KMS-11 (cell line): ENCODE measurements at regions not wholly inside any gene's neighbourhood (a gene's known extent, or its start where the extent isn't known, plus 50 kb on each side); places are given as distances from the start of the nearest gene placed in this dataset.

ENCODE experiments used
- H2AFZ ChIP-seq: fragments of 200-600 bp; sonication (generic); 2 replicates; pipeline ENCODE4 v1.6.1; 2016; ENCODE audit warnings: antibody characterized with exemption, mixed run types, low read depth
- H3K27ac ChIP-seq: fragments of 200-600 bp; sonication (generic); 2 replicates; pipeline ENCODE4 v1.6.1; 2016; ENCODE audit warnings: mild to moderate bottlenecking, mixed run types
- H3K27me3 ChIP-seq: fragments of 200-600 bp; sonication (generic); 2 replicates; pipeline ENCODE4 v1.6.1; 2017; ENCODE audit warnings: mild to moderate bottlenecking, low read depth, mixed run types, moderate library complexity; ENCODE audit not compliant: insufficient read depth
- H3K36me3 ChIP-seq: fragments of 200-600 bp; sonication (generic); 2 replicates; pipeline ENCODE4 v1.6.1; 2017; ENCODE audit warnings: mild to moderate bottlenecking, mixed run types; ENCODE audit not compliant: insufficient read depth
- H3K4me1 ChIP-seq: fragments of 200-600 bp; sonication (generic); 2 replicates; pipeline ENCODE4 v1.6.1; 2016; ENCODE audit warnings: mild to moderate bottlenecking, low read depth, mixed run types; ENCODE audit not compliant: poor library complexity, severe bottlenecking
- H3K4me2 ChIP-seq: fragments of 200-600 bp; sonication (generic); 2 replicates; pipeline ENCODE4 v1.7.0; 2016; ENCODE audit warnings: mild to moderate bottlenecking, mixed run types
- H3K4me3 ChIP-seq: fragments of 200-600 bp; sonication (generic); IDR thresholded peaks from 2 replicates; pipeline ENCODE4 v1.6.1; 2017; ENCODE audit warnings: low read depth, low read length, mixed read lengths; ENCODE audit not compliant: insufficient read depth
- H3K79me2 ChIP-seq: fragments of 200-600 bp; sonication (generic); 2 replicates; pipeline ENCODE4 v1.6.1; 2016; ENCODE audit warnings: low read depth, mixed run types; ENCODE audit not compliant: insufficient read depth
- H3K9ac ChIP-seq: fragments of 200-600 bp; sonication (generic); 2 replicates; pipeline ENCODE4 v1.6.1; 2016; ENCODE audit warnings: mild to moderate bottlenecking, mixed run types
- H4K20me1 ChIP-seq: fragments of 200-600 bp; sonication (generic); 2 replicates; pipeline ENCODE4 v1.6.1; 2016; ENCODE audit warnings: mild to moderate bottlenecking, mixed run types; ENCODE audit not compliant: insufficient read depth
- TF ChIP-seq, protein P1 (sequence below): fragments of 200-600 bp; sonication (generic); conservative IDR thresholded peaks from 2 replicates; pipeline ENCODE4 v1.6.1; 2017; ENCODE audit warnings: low read depth, mild to moderate bottlenecking, antibody characterized with exemption, low read length, moderate library complexity, mixed read lengths

DNA sequence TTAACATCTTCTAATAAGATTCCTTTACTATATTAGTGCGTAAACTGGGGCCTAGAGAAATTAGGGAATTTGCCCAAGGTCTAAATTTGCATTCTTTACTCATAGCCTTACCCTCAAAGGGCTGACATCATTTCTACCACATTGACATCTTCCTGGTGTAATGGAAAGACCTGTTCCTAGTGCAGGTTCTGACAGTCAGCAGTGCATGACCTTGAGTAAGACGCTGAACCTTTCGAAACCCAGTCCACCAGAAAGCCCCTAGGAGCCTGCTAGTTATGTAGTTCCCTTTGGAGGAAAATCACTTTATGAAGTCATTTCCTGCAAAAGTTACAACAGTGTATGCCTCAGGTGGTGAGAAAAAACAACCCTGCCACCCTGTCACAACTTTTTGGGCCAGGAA is 388.3 kb downstream of the TNS1 start:
- Histone ChIP-seq H4K20me1 (no peaks in the 10 kb centered on the region), H3K27ac (no peak overlapping the region), H3K36me3 (no peaks in the 10 kb centered on the region), H3K79me2 (no peaks in the 10 kb centered on the region), H3K9ac (no peak overlapping the region), H3K4me1 (peaks cover 10% of the 10 kb centered on the region), H3K27me3 (no peaks in the 10 kb centered on the region), H3K4me3 (no peak overlapping the region), H3K4me2 (no peak overlapping the region), H2AFZ (no peak overlapping the region)
- TF ChIP-seq, protein P1, sequence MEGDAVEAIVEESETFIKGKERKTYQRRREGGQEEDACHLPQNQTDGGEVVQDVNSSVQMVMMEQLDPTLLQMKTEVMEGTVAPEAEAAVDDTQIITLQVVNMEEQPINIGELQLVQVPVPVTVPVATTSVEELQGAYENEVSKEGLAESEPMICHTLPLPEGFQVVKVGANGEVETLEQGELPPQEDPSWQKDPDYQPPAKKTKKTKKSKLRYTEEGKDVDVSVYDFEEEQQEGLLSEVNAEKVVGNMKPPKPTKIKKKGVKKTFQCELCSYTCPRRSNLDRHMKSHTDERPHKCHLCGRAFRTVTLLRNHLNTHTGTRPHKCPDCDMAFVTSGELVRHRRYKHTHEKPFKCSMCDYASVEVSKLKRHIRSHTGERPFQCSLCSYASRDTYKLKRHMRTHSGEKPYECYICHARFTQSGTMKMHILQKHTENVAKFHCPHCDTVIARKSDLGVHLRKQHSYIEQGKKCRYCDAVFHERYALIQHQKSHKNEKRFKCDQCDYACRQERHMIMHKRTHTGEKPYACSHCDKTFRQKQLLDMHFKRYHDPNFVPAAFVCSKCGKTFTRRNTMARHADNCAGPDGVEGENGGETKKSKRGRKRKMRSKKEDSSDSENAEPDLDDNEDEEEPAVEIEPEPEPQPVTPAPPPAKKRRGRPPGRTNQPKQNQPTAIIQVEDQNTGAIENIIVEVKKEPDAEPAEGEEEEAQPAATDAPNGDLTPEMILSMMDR, result no peak

DNA sequence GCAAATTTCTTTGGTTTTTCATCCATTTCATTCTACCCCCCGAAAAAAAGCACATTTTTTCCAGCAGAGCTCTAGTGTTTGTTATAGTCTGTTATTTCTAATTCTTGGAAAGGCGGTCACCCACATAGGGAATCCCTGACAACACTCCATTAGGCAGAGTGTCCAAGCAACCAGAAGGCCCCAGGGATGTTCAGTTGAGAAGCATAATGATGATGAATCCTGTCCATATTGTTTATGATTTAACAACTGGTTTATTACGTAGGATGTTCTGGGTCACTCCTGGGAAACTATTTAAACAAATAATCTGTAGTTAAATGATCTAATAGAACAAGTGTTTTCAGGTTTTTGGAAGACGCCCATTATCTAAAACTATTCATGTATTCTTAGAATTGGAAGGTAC is 388.7 kb downstream of the TNS1 start:
- no peaks in the 10 kb centered on the region for H3K27me3 ChIP-seq
- no peaks in the 10 kb centered on the region for H3K36me3 ChIP-seq
- H3K9ac ChIP-seq, result no peak overlapping the region
- H3K79me2 ChIP-seq, result no peaks in the 10 kb centered on the region
- H3K4me2 ChIP-seq, result no peak overlapping the region
- H2AFZ ChIP-seq, result no peak overlapping the region
- TF ChIP-seq, protein P1, result no peak
- H3K4me3 ChIP-seq, result no peak overlapping the region
- H4K20me1 ChIP-seq, result no peaks in the 10 kb centered on the region
- no peak overlapping the region for H3K27ac ChIP-seq
- peaks cover 10% of the 10 kb centered on the region for H3K4me1 ChIP-seq

DNA sequence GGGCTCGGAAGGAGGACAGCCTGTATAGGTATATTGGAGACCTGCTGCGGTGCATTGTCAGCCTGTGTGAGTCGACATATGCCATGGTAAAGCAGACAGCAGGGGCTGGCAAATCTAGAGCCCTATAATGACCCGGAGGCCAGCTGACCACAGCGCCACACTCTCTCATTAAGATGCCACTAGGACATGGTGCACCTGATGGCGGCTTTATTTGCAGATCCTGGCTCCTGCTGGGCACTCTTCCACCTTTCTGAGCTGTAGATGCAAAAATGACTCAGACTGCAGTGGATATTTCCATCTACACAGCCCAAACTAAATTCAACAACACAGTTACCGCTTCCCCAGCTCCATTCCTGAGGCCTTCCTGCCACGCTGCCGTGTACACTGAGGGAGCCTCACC is 389.9 kb downstream of the TNS1 start:
- Histone ChIP-seq H3K9ac (no peak overlapping the region), H3K36me3 (no peaks in the 10 kb centered on the region), H3K27ac (no peak overlapping the region), H4K20me1 (no peaks in the 10 kb centered on the region), H3K27me3 (no peaks in the 10 kb centered on the region), H2AFZ (no peak overlapping the region), H3K79me2 (no peaks in the 10 kb centered on the region), H3K4me3 (no peak overlapping the region), H3K4me1 (peaks cover 10% of the 10 kb centered on the region), H3K4me2 (no peak overlapping the region)
- TF ChIP-seq, protein P1, result no peak

DNA sequence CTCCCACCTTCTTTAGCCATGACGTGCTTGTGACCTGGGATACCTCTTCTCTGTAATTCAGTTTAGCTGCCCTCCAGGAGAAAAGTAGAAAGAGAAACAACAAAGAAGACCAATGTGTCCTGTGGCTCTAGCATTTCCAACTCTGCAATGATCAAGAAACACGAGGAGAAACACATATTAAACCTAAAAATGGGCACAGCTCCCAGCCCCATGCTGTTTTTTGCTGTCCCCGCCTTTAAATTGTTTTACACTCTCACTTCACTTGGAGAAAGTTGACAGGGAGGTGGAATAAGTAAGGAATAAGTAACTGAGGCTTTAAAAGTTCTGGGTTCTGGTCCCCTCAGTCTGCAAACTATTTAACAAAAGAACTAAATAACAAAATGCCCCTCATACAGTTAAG is 390.6 kb downstream of the TNS1 start:
- Histone ChIP-seq H4K20me1 (no peaks in the 10 kb centered on the region), H3K4me3 (no peak overlapping the region), H3K79me2 (no peaks in the 10 kb centered on the region), H3K36me3 (no peaks in the 10 kb centered on the region), H3K4me2 (no peak overlapping the region), H2AFZ (no peak overlapping the region), H3K4me1 (peaks cover 10% of the 10 kb centered on the region), H3K27me3 (no peaks in the 10 kb centered on the region), H3K27ac (no peak overlapping the region), H3K9ac (no peak overlapping the region)
- TF ChIP-seq, protein P1, result no peak
